HepG2 (cell line): ENCODE measurements at regions not wholly inside any gene's neighbourhood (a gene's known extent, or its start where the extent isn't known, plus 50 kb on each side); places are given as distances from the start of the nearest gene placed in this dataset.

Experiments
- ATAC-seq: fragments of 200-7000 bp; cut with Tn5 transposase; 3 replicates; pipeline ENCODE4 v1.9.1; 2020; ENCODE audit warnings: mild to moderate bottlenecking, moderate library complexity
- BruUV-seq: library from RNA; stranded (reverse); fragments of 400-500 nt; replicated peaks from 2 replicates; lab custom pipeline; 2021; lab: Mats Ljungman, UMichigan
- CTCF ChIA-PET: fragments of 300-600 bp; formaldehyde crosslinking; extraction: SDS; loops from one replicate; lab custom pipeline; 2021; ENCODE audit warnings: low total read pairs, inconsistent platforms, low intra/inter-chr PET ratio; lab: Yijun Ruan, JAX
- POLR2A ChIA-PET: fragments of 350-600 bp; sonication (Branson Sonifier 250); formaldehyde crosslinking; loops from one replicate; lab custom pipeline; 2020; ENCODE audit warnings: antibody characterized with exemption, inconsistent platforms; lab: Yijun Ruan, JAX
- DNase-seq: peaks from one replicate; pipeline ENCODE4 v3.0.0-alpha.2; 2015; ENCODE audit warnings: low spot score
- FAIRE-seq: peaks from 3 replicates; lab custom pipeline; 2011; peaks lifted over from hg19 to GRCh38; lab: Jason Lieb, UNC
- H2AFZ ChIP-seq: one replicate; pipeline ENCODE4 v1.6.1; 2011; ENCODE audit warnings: low read length, inconsistent platforms
- H3K27ac ChIP-seq: fragments of 300-600 bp; 3 replicates; pipeline ENCODE4 v1.8.0; 2011; ENCODE audit warnings: mixed run types, mild to moderate bottlenecking, mixed read lengths, low read length, inconsistent platforms; ENCODE audit not compliant: insufficient read depth; ENCODE audit errors: extremely low read length
- H3K27me3 ChIP-seq, 2 experiments: fragments of 200-600 bp in 1 of 2; 2 replicates in 1 of 2; 3 replicates in 1 of 2; pipeline versions ENCODE4 v1.6.0 to v1.8.0; 2011; ENCODE audit warnings: low read length in 2 of 2, mild to moderate bottlenecking in 2 of 2, moderate library complexity in 2 of 2, inconsistent platforms in 1 of 2; ENCODE audit not compliant: insufficient read depth in 2 of 2, control insufficient read depth in 1 of 2
- H3K36me3 ChIP-seq, 2 experiments: fragments of 200-600 bp in 1 of 2; replicated peaks in 1 of 2; 2 replicates in 1 of 2; 3 replicates in 1 of 2; pipeline versions ENCODE4 v1.5.1 to v1.8.0; 2011; ENCODE audit warnings: low read length in 2 of 2, inconsistent platforms in 1 of 2; ENCODE audit not compliant: insufficient read depth in 2 of 2, control insufficient read depth in 1 of 2
- H3K4me1 ChIP-seq: 2 replicates; pipeline ENCODE4 v1.5.1; 2012; ENCODE audit warnings: low read length, inconsistent platforms; ENCODE audit not compliant: insufficient read depth
- H3K4me2 ChIP-seq: 2 replicates; pipeline ENCODE4 v1.6.0; 2011; ENCODE audit warnings: low read depth, low read length, inconsistent platforms
- H3K4me3 ChIP-seq, 3 experiments: fragments of 200-600 bp in 1 of 3; sonication (generic), shearing (Covaris generic) in 1 of 3; replicated peaks in 1 of 3; 2 replicates each; pipeline ENCODE4 v1.5.1; 2011 to 2016; ENCODE audit warnings: low read length in 3 of 3, inconsistent platforms in 2 of 3, low read depth in 2 of 3, mild to moderate bottlenecking in 2 of 3, control low read depth in 1 of 3, mixed read lengths in 1 of 3; ENCODE audit not compliant: insufficient read depth in 1 of 3
- H3K79me2 ChIP-seq: one replicate; pipeline ENCODE4 v1.6.1; 2011; ENCODE audit warnings: low read length, inconsistent platforms; ENCODE audit not compliant: insufficient read depth
- H3K9ac ChIP-seq: 2 replicates; pipeline ENCODE4 v1.6.0; 2011; ENCODE audit warnings: mild to moderate bottlenecking, low read depth, low read length, inconsistent platforms; ENCODE audit not compliant: insufficient read depth
- H3K9me3 ChIP-seq: 2 replicates; pipeline ENCODE4 v1.5.1; 2012; ENCODE audit warnings: mild to moderate bottlenecking, low read length
- H4K20me1 ChIP-seq: 2 replicates; pipeline ENCODE4 v1.6.0; 2011; ENCODE audit warnings: inconsistent platforms, mild to moderate bottlenecking, low read length, moderate library complexity; ENCODE audit not compliant: insufficient read depth
- AHR ChIP-seq: IDR thresholded peaks from 2 replicates; pipeline ENCODE4 v1.6.1; 2018; ENCODE audit warnings: missing genetic modification reagents, missing compliant biosample characterization
- FIP1L1 ChIP-seq: fragments of 200-400 bp; formaldehyde crosslinking; IDR thresholded peaks from 2 replicates; pipeline ENCODE4 v1.6.1; 2018; ENCODE audit warnings: low read depth, mild to moderate bottlenecking, low read length, moderate library complexity, borderline replicate concordance; ENCODE audit not compliant: insufficient read depth
- HNRNPK ChIP-seq: fragments of 200-400 bp; formaldehyde crosslinking; IDR thresholded peaks from 2 replicates; pipeline ENCODE4 v1.6.1; 2018; ENCODE audit warnings: low read length, low read depth, moderate library complexity, mild to moderate bottlenecking; ENCODE audit not compliant: poor library complexity, severe bottlenecking
- KDM4B ChIP-seq: sonication (generic); formaldehyde crosslinking; IDR thresholded peaks from 2 replicates; pipeline ENCODE4 v1.4.0; 2020; ENCODE audit warnings: missing genetic modification reagents
- NBN ChIP-seq: fragments of 450-650 bp; conservative IDR thresholded peaks from 2 replicates; pipeline ENCODE4 v1.6.1; 2017
- NFKBIZ ChIP-seq: IDR thresholded peaks from 2 replicates; pipeline ENCODE4 v1.6.1; 2018; ENCODE audit warnings: missing genetic modification reagents, missing compliant biosample characterization
- SMARCC2 ChIP-seq: fragments of 450-650 bp; IDR thresholded peaks from 2 replicates; pipeline ENCODE4 v1.6.1; 2017; ENCODE audit warnings: antibody characterized with exemption, mild to moderate bottlenecking
- STAT5B ChIP-seq: sonication (generic); formaldehyde crosslinking; IDR thresholded peaks from 2 replicates; pipeline ENCODE4 v1.4.0; 2020; ENCODE audit warnings: missing genetic modification reagents
- ZNF180 ChIP-seq: sonication (generic); formaldehyde crosslinking; IDR thresholded peaks from 2 replicates; pipeline ENCODE4 v1.4.0; 2020; ENCODE audit warnings: low read depth, missing genetic modification reagents, borderline replicate concordance
- ZNF251 ChIP-seq: sonication (generic); formaldehyde crosslinking; IDR thresholded peaks from 2 replicates; pipeline ENCODE4 v1.9.0; 2021; ENCODE audit warnings: mild to moderate bottlenecking, missing genetic modification reagents
- ZNF3 ChIP-seq: IDR thresholded peaks from 2 replicates; pipeline ENCODE4 v1.7.0; 2017; ENCODE audit warnings: inconsistent platforms
- ZNF678 ChIP-seq: sonication (generic); formaldehyde crosslinking; IDR thresholded peaks from 2 replicates; pipeline ENCODE4 v1.4.0; 2020; ENCODE audit warnings: mild to moderate bottlenecking, missing genetic modification reagents
- ZNF839 ChIP-seq: sonication (generic); formaldehyde crosslinking; IDR thresholded peaks from 2 replicates; pipeline ENCODE4 v1.4.0; 2020; ENCODE audit warnings: missing genetic modification reagents, mild to moderate bottlenecking, borderline replicate concordance
- ZSCAN30 ChIP-seq: sonication (generic); formaldehyde crosslinking; IDR thresholded peaks from 2 replicates; pipeline ENCODE4 v1.5.0; 2020; ENCODE audit warnings: mild to moderate bottlenecking, missing genetic modification reagents
- ZSCAN31 ChIP-seq: sonication (generic); formaldehyde crosslinking; IDR thresholded peaks from 2 replicates; pipeline ENCODE4 v1.5.0; 2020; ENCODE audit warnings: low read depth, mild to moderate bottlenecking, missing genetic modification reagents
- ZXDC ChIP-seq: sonication (generic); formaldehyde crosslinking; IDR thresholded peaks from 2 replicates; pipeline ENCODE4 v1.5.0; 2020; ENCODE audit warnings: mild to moderate bottlenecking, missing genetic modification reagents
- WGBS: methylation state at CpG from one replicate; pipeline ENCODE4 v1.1.6; 2017; ENCODE audit warnings: low lambda C conversion rate; 5-methylcytosine and 5-hydroxymethylcytosine counted together
- in situ Hi-C: cut with HindIII; loops from 2 replicates; pipeline ENCODE4 v1.10.0; 2017; ENCODE audit warnings: low pct_unique_long_range_greater_than_20kb; ENCODE audit not compliant: extremely low pct_ligation_motif_present
- intact Hi-C: fragments of 100-400 bp; cut with micrococcal nuclease; formaldehyde crosslinking; loops from one replicate; pipeline ENCODE4 v1.10.0; 2022; ENCODE audit not compliant: unreplicated experiment
- TF ChIP-seq, protein P1 (sequence below): sonication (generic); formaldehyde crosslinking; IDR thresholded peaks from 2 replicates; pipeline ENCODE4 v1.4.0; 2020; ENCODE audit warnings: missing genetic modification reagents, borderline replicate concordance
- TF ChIP-seq, protein P2 (sequence below): sonication (generic); formaldehyde crosslinking; IDR thresholded peaks from 2 replicates; pipeline ENCODE4 v1.4.0; 2020; ENCODE audit warnings: mild to moderate bottlenecking, missing genetic modification reagents

GRCh38 chrX:69033936-69034335 is 131.3 kb downstream of the PJA1 start (continued):
- TF ChIP-seq, protein P1, sequence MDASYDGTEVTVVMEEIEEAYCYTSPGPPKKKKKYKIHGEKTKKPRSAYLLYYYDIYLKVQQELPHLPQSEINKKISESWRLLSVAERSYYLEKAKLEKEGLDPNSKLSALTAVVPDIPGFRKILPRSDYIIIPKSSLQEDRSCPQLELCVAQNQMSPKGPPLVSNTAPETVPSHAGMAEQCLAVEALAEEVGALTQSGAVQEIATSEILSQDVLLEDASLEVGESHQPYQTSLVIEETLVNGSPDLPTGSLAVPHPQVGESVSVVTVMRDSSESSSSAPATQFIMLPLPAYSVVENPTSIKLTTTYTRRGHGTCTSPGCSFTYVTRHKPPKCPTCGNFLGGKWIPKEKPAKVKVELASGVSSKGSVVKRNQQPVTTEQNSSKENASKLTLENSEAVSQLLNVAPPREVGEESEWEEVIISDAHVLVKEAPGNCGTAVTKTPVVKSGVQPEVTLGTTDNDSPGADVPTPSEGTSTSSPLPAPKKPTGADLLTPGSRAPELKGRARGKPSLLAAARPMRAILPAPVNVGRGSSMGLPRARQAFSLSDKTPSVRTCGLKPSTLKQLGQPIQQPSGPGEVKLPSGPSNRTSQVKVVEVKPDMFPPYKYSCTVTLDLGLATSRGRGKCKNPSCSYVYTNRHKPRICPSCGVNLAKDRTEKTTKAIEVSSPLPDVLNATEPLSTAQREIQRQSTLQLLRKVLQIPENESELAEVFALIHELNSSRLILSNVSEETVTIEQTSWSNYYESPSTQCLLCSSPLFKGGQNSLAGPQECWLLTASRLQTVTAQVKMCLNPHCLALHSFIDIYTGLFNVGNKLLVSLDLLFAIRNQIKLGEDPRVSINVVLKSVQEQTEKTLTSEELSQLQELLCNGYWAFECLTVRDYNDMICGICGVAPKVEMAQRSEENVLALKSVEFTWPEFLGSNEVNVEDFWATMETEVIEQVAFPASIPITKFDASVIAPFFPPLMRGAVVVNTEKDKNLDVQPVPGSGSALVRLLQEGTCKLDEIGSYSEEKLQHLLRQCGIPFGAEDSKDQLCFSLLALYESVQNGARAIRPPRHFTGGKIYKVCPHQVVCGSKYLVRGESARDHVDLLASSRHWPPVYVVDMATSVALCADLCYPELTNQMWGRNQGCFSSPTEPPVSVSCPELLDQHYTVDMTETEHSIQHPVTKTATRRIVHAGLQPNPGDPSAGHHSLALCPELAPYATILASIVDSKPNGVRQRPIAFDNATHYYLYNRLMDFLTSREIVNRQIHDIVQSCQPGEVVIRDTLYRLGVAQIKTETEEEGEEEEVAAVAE (CRISPR knock-in tag): no peak
- no peak for TF ChIP-seq SMARCC2
- TF ChIP-seq, all 625 proteins: peak for 0

- ATAC-seq (no peak), DNase-seq (no peak), FAIRE-seq (no peak)
- in situ Hi-C loops (loop anchor here (10.0 kb wide), 1 partner anchor 208 kb away; the partner anchor contains the start of gene EFNB1), intact Hi-C loops (no loop called here)
- ChIA-PET CTCF (no interaction called here), POLR2A (no interaction called here)
- H4K20me1 ChIP-seq: no peaks in the 10 kb centered on the region
- H3K9ac ChIP-seq: no peak overlapping the region
- H3K36me3 ChIP-seq: no peaks in the 10 kb centered on the region
- H3K4me3 ChIP-seq: no peak overlapping the region
- H3K4me2 ChIP-seq: no peak overlapping the region
- H3K9me3 ChIP-seq: no peaks in the 10 kb centered on the region
- no peaks in the 10 kb centered on the region for H3K79me2 ChIP-seq
- WGBS: no CpG with 5 or more reads among the region's 1 CpG
- peaks cover 4% of the 10 kb centered on the region; the same call in 1 of the 2 replicates for H3K4me1 ChIP-seq
- no peak overlapping the region for H3K27ac ChIP-seq
- H2AFZ ChIP-seq: no peak overlapping the region
- no peaks in the 10 kb centered on the region for H3K27me3 ChIP-seq
- no TSS peak for BruUV-seq
- TF ChIP-seq KDM4B (CRISPR knock-in tag): no peak
- no peak for TF ChIP-seq ZNF3 (CRISPR knock-in tag)
- TF ChIP-seq NFKBIZ (CRISPR knock-in tag): no peak
- TF ChIP-seq ZXDC (CRISPR knock-in tag): no peak
- TF ChIP-seq ZNF180: no peak
- no peak for TF ChIP-seq NBN
- no peak for TF ChIP-seq ZNF839 (CRISPR knock-in tag)
- no peak for TF ChIP-seq FIP1L1
- TF ChIP-seq ZNF251 (CRISPR knock-in tag): no peak
- TF ChIP-seq HNRNPK: no peak
- no peak for TF ChIP-seq ZSCAN30
- no peak for TF ChIP-seq ZNF678
- TF ChIP-seq STAT5B (CRISPR knock-in tag): no peak
- TF ChIP-seq, protein P2, sequence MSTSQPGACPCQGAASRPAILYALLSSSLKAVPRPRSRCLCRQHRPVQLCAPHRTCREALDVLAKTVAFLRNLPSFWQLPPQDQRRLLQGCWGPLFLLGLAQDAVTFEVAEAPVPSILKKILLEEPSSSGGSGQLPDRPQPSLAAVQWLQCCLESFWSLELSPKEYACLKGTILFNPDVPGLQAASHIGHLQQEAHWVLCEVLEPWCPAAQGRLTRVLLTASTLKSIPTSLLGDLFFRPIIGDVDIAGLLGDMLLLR (CRISPR knock-in tag): no peak
- TF ChIP-seq ZSCAN31 (CRISPR knock-in tag): no peak
- TF ChIP-seq AHR (CRISPR knock-in tag): no peak
Observed at GRCh38 chrX:69032601-69033000, 132.7 kb downstream of the PJA1 start.
